ENCODE measurements at regions not wholly inside any gene's neighbourhood (a gene's known extent, or its start where the extent isn't known, plus 50 kb on each side); places are given as distances from the start of the nearest gene placed in this dataset.

GRCh38 chr9:108050894-108051293 lies 561.3 kb upstream of the KLF4 start:
- ChIA-PET POLR2A (no interaction called here), CTCF (no interaction called here), RAD21 (ENCODE audit: low non-redundant PET in 1 of 2, low total read pairs in 2 of 2, uncharacterized antibody in 2 of 2, unreplicated experiment in 2 of 2) (no interaction called here)
- H3K9ac ChIP-seq (ENCODE audit: low read length), result no peak overlapping the region
- H2AFZ ChIP-seq (ENCODE audit: low read depth, low read length, poor library complexity, severe bottlenecking), result no peak overlapping the region
- no peaks in the 10 kb centered on the region for H3K36me3 ChIP-seq (ENCODE audit: control insufficient read depth in 1 of 2, insufficient read depth in 2 of 2, low read length in 2 of 2)
- no TSS peak for BruUV-seq (replicated peaks)
- no peaks in the 10 kb centered on the region for H3K79me2 ChIP-seq (ENCODE audit: insufficient read depth, low read length)
- DNase-seq (ENCODE audit: low read depth, low spot score) (no peak), ATAC-seq (no peak)
- no peaks in the 10 kb centered on the region for H4K20me1 ChIP-seq (ENCODE audit: insufficient read depth)
- H3K4me3 ChIP-seq (replicated peaks in 1 of 2; ENCODE audit: low read depth in 1 of 2, low read length in 2 of 2), result no peak overlapping the region
- no peak overlapping the region for H3K27ac ChIP-seq (ENCODE audit: low read depth, low read length)
- no peak overlapping the region for H3K4me2 ChIP-seq (ENCODE audit: low read length)
- no peak for TF ChIP-seq ELF1 (IDR thresholded peaks at IDR 0.05; ENCODE audit: borderline replicate concordance, low read depth)
- TF ChIP-seq SIN3A (IDR thresholded peaks at IDR 0.05; ENCODE audit: low read depth), result no peak
- TF ChIP-seq SP1 (IDR thresholded peaks at IDR 0.05; ENCODE audit: low read depth), result no peak
- TF ChIP-seq ZFX (IDR thresholded peaks at IDR 0.05), result no peak
- TF ChIP-seq TCF7L2 (IDR thresholded peaks at IDR 0.05; ENCODE audit: borderline replicate concordance, extremely low read depth, insufficient read depth, insufficient read length), result no peak
- TF ChIP-seq EZH2 (IDR thresholded peaks at IDR 0.05), result no peak
- TF ChIP-seq POLR2AphosphoS5 (IDR thresholded peaks at IDR 0.05; ENCODE audit: low read depth, low read length), result no peak
- TF ChIP-seq SRF (IDR thresholded peaks at IDR 0.05; ENCODE audit: low read depth), result no peak
- no peak for TF ChIP-seq RAD21 (IDR thresholded peaks at IDR 0.05; ENCODE audit: low read depth)
- no peaks in the 10 kb centered on the region for H3K9me3 ChIP-seq (ENCODE audit: control insufficient read depth in 1 of 2, insufficient read depth in 1 of 2, low read depth in 1 of 2, low read length in 2 of 2)
- peaks cover 9 to 79% of the 10 kb centered on the region in 2 experiments for H3K4me1 ChIP-seq (ENCODE audit: control insufficient read depth in 1 of 2, insufficient read depth in 2 of 2, low read length in 2 of 2)
- intact Hi-C loops (cut with micrococcal nuclease), result no loop called here
- H3K27me3 ChIP-seq (ENCODE audit: insufficient read depth, low read length), result no peaks in the 10 kb centered on the region
- H3K9me2 ChIP-seq (ENCODE audit: insufficient read depth), result no peaks in the 10 kb centered on the region

- Histone ChIP-seq H3K27me3 (ENCODE audit: insufficient read depth, low read length) (no peaks in the 10 kb centered on the region), H2AFZ (ENCODE audit: low read depth, low read length, poor library complexity, severe bottlenecking) (no peak overlapping the region), H4K20me1 (ENCODE audit: insufficient read depth) (no peaks in the 10 kb centered on the region), H3K36me3 (ENCODE audit: control insufficient read depth in 1 of 2, insufficient read depth in 2 of 2, low read length in 2 of 2) (no peaks in the 10 kb centered on the region), H3K4me2 (ENCODE audit: low read length) (peak overlapping the region; percentile 73), H3K79me2 (ENCODE audit: insufficient read depth, low read length) (no peaks in the 10 kb centered on the region), H3K27ac (ENCODE audit: low read depth, low read length) (no peak overlapping the region), H3K9me2 (ENCODE audit: insufficient read depth) (no peaks in the 10 kb centered on the region), H3K4me1 (ENCODE audit: control insufficient read depth in 1 of 2, insufficient read depth in 2 of 2, low read length in 2 of 2) (peaks cover 9 to 72% of the 10 kb centered on the region in 2 experiments), H3K9ac (ENCODE audit: low read length) (0 out of 2 replicates have a peak overlapping the region, but pooled peaks have one; percentile 27), H3K4me3 (replicated peaks in 1 of 2; ENCODE audit: low read depth in 1 of 2, low read length in 2 of 2) (peak overlapping the region in 1 of 2 experiments; percentile 40; a peak in 1 of 4 replicates), H3K9me3 (ENCODE audit: control insufficient read depth in 1 of 2, insufficient read depth in 1 of 2, low read depth in 1 of 2, low read length in 2 of 2) (no peaks in the 10 kb centered on the region)
- RAD21 ChIA-PET (ENCODE audit: low non-redundant PET in 1 of 2, low total read pairs in 2 of 2, uncharacterized antibody in 2 of 2, unreplicated experiment in 2 of 2), result interaction anchor here in 1 of 2 experiments (0.9 kb wide), 1 partner anchor 48 kb away, joined by 3 read pairs; no protein-coding TSS in a partner anchor
- CTCF ChIA-PET, result no interaction called here
- POLR2A ChIA-PET, result interaction anchor here (0.6 to 1.6 kb wide), 2 partner anchors 206 to 299 kb away, joined by 3 read pairs; no protein-coding TSS in a partner anchor
- intact Hi-C loops (cut with micrococcal nuclease), result loop anchor here (2.0 to 5.0 kb wide), 2 partner anchors 49 to 298 kb away; no protein-coding TSS in a partner anchor
- BruUV-seq (replicated peaks), result TSS peak; percentile 84
- ATAC-seq, result no peak
- DNase-seq (ENCODE audit: low read depth, low spot score), result no peak
- TF ChIP-seq REST (IDR thresholded peaks at IDR 0.05; ENCODE audit: low read depth), result no peak
- TF ChIP-seq MAX (IDR thresholded peaks at IDR 0.05), result no peak
- no peak for TF ChIP-seq POLR2A (IDR thresholded peaks at IDR 0.05; ENCODE audit: borderline replicate concordance, extremely low read depth, insufficient read depth, insufficient read length)
- no peak for TF ChIP-seq CBX3 (IDR thresholded peaks at IDR 0.05; ENCODE audit: low read depth)
- TF ChIP-seq ZBTB33 (IDR thresholded peaks at IDR 0.05; ENCODE audit: extremely low read depth, insufficient replicate concordance, low read length), result no peak
- no peak for TF ChIP-seq ZNF274 (IDR thresholded peaks at IDR 0.05; ENCODE audit: low read depth, low read length)
- no peak for TF ChIP-seq SIN3A (IDR thresholded peaks at IDR 0.05; ENCODE audit: low read depth)
These were observed 560.3 kb upstream of the KLF4 start for GRCh38 chr9:108049671-108050494.

Data from HCT116 (cell line).